ENCODE measurements at regions not wholly inside any gene's neighbourhood (a gene's known extent, or its start where the extent isn't known, plus 50 kb on each side); places are given as distances from the start of the nearest gene placed in this dataset.

- Histone ChIP-seq H2AFZ (ENCODE audit: low read depth, low read length) (no peak overlapping the region), H3K4ac (ENCODE audit: low read depth in 1 of 2, low read length in 2 of 2) (no peak overlapping the region), H2AK5ac (ENCODE audit: low read length, severe bottlenecking) (no peak overlapping the region), H3K4me1 (ENCODE audit: control insufficient read depth, insufficient read depth, low read depth, low read length) (no peaks in the 10 kb centered on the region), H2BK120ac (ENCODE audit: low read depth, low read length) (no peak overlapping the region), H3K79me1 (replicated peaks; ENCODE audit: low read length, poor library complexity, severe bottlenecking) (no peaks in the 10 kb centered on the region), H3K4me3 (ENCODE audit: insufficient read depth in 1 of 2, low read depth in 1 of 2, low read length in 2 of 2) (no peak overlapping the region), H4K8ac (ENCODE audit: low read length) (no peak overlapping the region), H3K27me3 (ENCODE audit: control insufficient read depth in 1 of 2, insufficient read depth in 1 of 2, low read length in 2 of 2) (peaks cover 0 to 21% of the 10 kb centered on the region in 2 experiments), H3K27ac (ENCODE audit: low read length, poor library complexity, severe bottlenecking) (no peak overlapping the region), H3K9me3 (ENCODE audit: control insufficient read depth, low read length) (peaks cover 15% of the 10 kb centered on the region), H2BK5ac (ENCODE audit: low read depth, low read length, poor library complexity, severe bottlenecking) (no peak overlapping the region), H4K91ac (ENCODE audit: low read length) (no peak overlapping the region), H3K36me3 (ENCODE audit: control insufficient read depth in 1 of 2, insufficient read depth in 2 of 2, low read depth in 1 of 2, low read length in 2 of 2) (no peaks in the 10 kb centered on the region), H3K9ac (ENCODE audit: low read length) (no peak overlapping the region), H3K23ac (ENCODE audit: low read length in 2 of 2) (no peak overlapping the region), H3K18ac (ENCODE audit: low read depth in 1 of 2, low read length in 2 of 2) (no peak overlapping the region), H2BK15ac (ENCODE audit: low read depth, poor library complexity, severe bottlenecking) (no peak overlapping the region), H3K4me2 (ENCODE audit: low read length, poor library complexity, severe bottlenecking) (no peak overlapping the region), H3K14ac (ENCODE audit: low read length in 2 of 2) (no peak overlapping the region), H2BK12ac (ENCODE audit: low read length in 2 of 2) (no peak overlapping the region)
- 71% methylated on average over 21 of the region's 23 CpGs for WGBS
- no peak for DNase-seq
These were observed 71.7 kb upstream of the FCN1 start for GRCh38 chr9:134989206-134990065.

DNA sequence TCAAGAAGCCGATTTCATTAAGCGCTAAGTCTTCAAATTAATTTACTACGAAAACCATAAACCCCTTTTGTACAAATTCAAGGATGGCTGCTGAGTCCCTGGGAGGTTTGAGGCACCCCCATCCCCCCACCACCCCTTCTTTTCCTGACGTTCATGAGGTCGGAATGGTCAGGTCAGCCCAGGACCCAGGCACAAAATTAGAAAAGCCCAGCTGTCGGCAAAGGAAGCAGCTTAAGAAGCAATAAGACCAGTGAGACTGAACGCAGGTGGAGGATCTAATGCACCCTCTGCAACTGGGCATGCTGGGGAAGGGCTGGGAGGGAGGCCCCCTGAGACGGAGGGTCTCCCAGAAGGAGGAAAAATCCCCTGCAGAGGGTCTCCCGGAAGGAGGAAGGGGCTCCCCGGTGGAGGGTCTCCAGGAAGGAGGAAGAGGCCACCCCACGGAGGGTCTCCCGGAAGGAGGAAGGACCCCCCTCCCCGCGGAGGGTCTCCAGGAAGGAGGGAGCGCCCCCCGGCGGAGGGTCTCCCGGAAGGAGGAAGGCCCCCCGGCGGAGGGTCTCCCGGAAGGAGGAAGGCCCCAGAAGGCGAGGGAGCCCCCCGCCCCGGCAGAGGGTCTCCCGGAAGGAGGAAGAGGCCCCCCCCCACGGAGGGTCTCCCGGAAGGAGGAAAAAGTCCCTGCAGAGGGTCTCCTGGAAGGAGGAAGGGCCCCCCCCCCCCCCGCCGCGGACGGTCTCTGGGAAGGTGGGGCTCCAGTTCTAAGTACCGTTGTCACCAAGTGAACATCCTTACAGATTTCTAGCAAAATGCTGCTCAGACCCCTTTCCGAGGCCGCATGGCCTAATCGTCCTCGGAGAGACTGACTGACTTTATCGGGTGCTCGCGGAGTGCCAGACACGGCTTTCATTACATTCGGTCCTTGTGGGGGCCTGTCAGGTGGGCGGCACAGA, 74.4 kb upstream of the FCN1 start:
- Histone ChIP-seq H3K4me1 (ENCODE audit: control insufficient read depth, insufficient read depth, low read depth, low read length) (no peaks in the 10 kb centered on the region), H2AFZ (ENCODE audit: low read depth, low read length) (no peak overlapping the region), H3K36me3 (ENCODE audit: control insufficient read depth in 1 of 2, insufficient read depth in 2 of 2, low read depth in 1 of 2, low read length in 2 of 2) (no peaks in the 10 kb centered on the region), H2BK5ac (ENCODE audit: low read depth, low read length, poor library complexity, severe bottlenecking) (no peak overlapping the region), H3K23ac (ENCODE audit: low read length in 2 of 2) (no peak overlapping the region), H2BK120ac (ENCODE audit: low read depth, low read length) (no peak overlapping the region), H2BK15ac (ENCODE audit: low read depth, poor library complexity, severe bottlenecking) (no peak overlapping the region), H2BK12ac (ENCODE audit: low read length in 2 of 2) (no peak overlapping the region), H3K4ac (ENCODE audit: low read depth in 1 of 2, low read length in 2 of 2) (no peak overlapping the region), H3K79me1 (replicated peaks; ENCODE audit: low read length, poor library complexity, severe bottlenecking) (no peaks in the 10 kb centered on the region), H3K4me3 (ENCODE audit: insufficient read depth in 1 of 2, low read depth in 1 of 2, low read length in 2 of 2) (peak overlapping the region in 1 of 2 experiments; percentile 58), H3K4me2 (ENCODE audit: low read length, poor library complexity, severe bottlenecking) (no peak overlapping the region), H3K14ac (ENCODE audit: low read length in 2 of 2) (no peak overlapping the region), H3K18ac (ENCODE audit: low read depth in 1 of 2, low read length in 2 of 2) (no peak overlapping the region), H3K9ac (ENCODE audit: low read length) (peak overlapping the region; percentile 59), H3K27ac (ENCODE audit: low read length, poor library complexity, severe bottlenecking) (no peak overlapping the region), H4K91ac (ENCODE audit: low read length) (no peak overlapping the region), H3K27me3 (ENCODE audit: control insufficient read depth in 1 of 2, insufficient read depth in 1 of 2, low read length in 2 of 2) (peaks cover 0 to 27% of the 10 kb centered on the region in 2 experiments), H3K9me3 (ENCODE audit: control insufficient read depth, low read length) (peaks cover 9% of the 10 kb centered on the region), H4K8ac (ENCODE audit: low read length) (no peak overlapping the region), H2AK5ac (ENCODE audit: low read length, severe bottlenecking) (no peak overlapping the region)
- WGBS: 87% methylated on average over 33 of the region's 42 CpGs
- DNase-seq: no peak

GRCh38 chr9:134992755-134993124, 75.0 kb upstream of the FCN1 start:
- Histone ChIP-seq H3K9me3 (ENCODE audit: control insufficient read depth, low read length) (peaks cover 7% of the 10 kb centered on the region), H2BK15ac (ENCODE audit: low read depth, poor library complexity, severe bottlenecking) (no peak overlapping the region), H3K23ac (ENCODE audit: low read length in 2 of 2) (no peak overlapping the region), H3K27me3 (ENCODE audit: control insufficient read depth in 1 of 2, insufficient read depth in 1 of 2, low read length in 2 of 2) (peaks cover 0 to 27% of the 10 kb centered on the region in 2 experiments), H3K9ac (ENCODE audit: low read length) (peak overlapping the region; percentile 59), H4K91ac (ENCODE audit: low read length) (no peak overlapping the region), H3K36me3 (ENCODE audit: control insufficient read depth in 1 of 2, insufficient read depth in 2 of 2, low read depth in 1 of 2, low read length in 2 of 2) (no peaks in the 10 kb centered on the region), H3K4ac (ENCODE audit: low read depth in 1 of 2, low read length in 2 of 2) (no peak overlapping the region), H2BK120ac (ENCODE audit: low read depth, low read length) (no peak overlapping the region), H3K4me3 (ENCODE audit: insufficient read depth in 1 of 2, low read depth in 1 of 2, low read length in 2 of 2) (peak overlapping the region in 1 of 2 experiments; percentile 58), H3K27ac (ENCODE audit: low read length, poor library complexity, severe bottlenecking) (no peak overlapping the region), H3K14ac (ENCODE audit: low read length in 2 of 2) (no peak overlapping the region), H3K4me1 (ENCODE audit: control insufficient read depth, insufficient read depth, low read depth, low read length) (no peaks in the 10 kb centered on the region), H2AK5ac (ENCODE audit: low read length, severe bottlenecking) (no peak overlapping the region), H2AFZ (ENCODE audit: low read depth, low read length) (no peak overlapping the region), H2BK12ac (ENCODE audit: low read length in 2 of 2) (no peak overlapping the region), H2BK5ac (ENCODE audit: low read depth, low read length, poor library complexity, severe bottlenecking) (no peak overlapping the region), H3K18ac (ENCODE audit: low read depth in 1 of 2, low read length in 2 of 2) (no peak overlapping the region), H3K4me2 (ENCODE audit: low read length, poor library complexity, severe bottlenecking) (no peak overlapping the region), H4K8ac (ENCODE audit: low read length) (no peak overlapping the region), H3K79me1 (replicated peaks; ENCODE audit: low read length, poor library complexity, severe bottlenecking) (no peaks in the 10 kb centered on the region)
- DNase-seq: no peak
- 83% methylated on average over 22 of the region's 22 CpGs for WGBS

DNA sequence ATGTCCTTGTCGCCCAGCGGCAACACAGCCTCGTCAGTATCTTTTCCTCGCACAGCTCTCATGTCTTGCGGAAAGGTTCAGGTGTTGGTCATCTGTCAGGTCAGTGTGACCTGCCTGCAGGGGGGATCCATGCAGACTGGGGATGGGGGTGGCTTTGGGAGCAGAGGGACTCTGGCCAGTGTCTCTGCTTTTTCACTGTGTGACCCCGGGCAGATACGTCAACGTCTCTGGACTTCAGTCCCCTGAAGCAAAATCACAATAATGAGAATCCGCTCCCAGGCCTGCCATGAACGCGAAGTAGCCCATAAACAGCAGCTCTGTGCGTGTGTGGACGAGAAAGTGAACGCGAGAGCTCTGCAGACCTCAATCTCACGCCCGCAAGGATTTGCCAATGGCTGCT, 75.7 kb upstream of the FCN1 start:
- Histone ChIP-seq H3K4me3 (ENCODE audit: insufficient read depth in 1 of 2, low read depth in 1 of 2, low read length in 2 of 2) (peak overlapping the region in 1 of 2 experiments; percentile 58), H3K27me3 (ENCODE audit: control insufficient read depth in 1 of 2, insufficient read depth in 1 of 2, low read length in 2 of 2) (peaks cover 0 to 27% of the 10 kb centered on the region in 2 experiments), H3K4ac (ENCODE audit: low read depth in 1 of 2, low read length in 2 of 2) (no peak overlapping the region), H3K14ac (ENCODE audit: low read length in 2 of 2) (no peak overlapping the region), H2AFZ (ENCODE audit: low read depth, low read length) (no peak overlapping the region), H2BK15ac (ENCODE audit: low read depth, poor library complexity, severe bottlenecking) (no peak overlapping the region), H4K91ac (ENCODE audit: low read length) (no peak overlapping the region), H3K18ac (ENCODE audit: low read depth in 1 of 2, low read length in 2 of 2) (no peak overlapping the region), H2BK5ac (ENCODE audit: low read depth, low read length, poor library complexity, severe bottlenecking) (no peak overlapping the region), H3K79me1 (replicated peaks; ENCODE audit: low read length, poor library complexity, severe bottlenecking) (no peaks in the 10 kb centered on the region), H3K9me3 (ENCODE audit: control insufficient read depth, low read length) (peaks cover 12% of the 10 kb centered on the region), H3K23ac (ENCODE audit: low read length in 2 of 2) (no peak overlapping the region), H2BK12ac (ENCODE audit: low read length in 2 of 2) (no peak overlapping the region), H3K4me1 (ENCODE audit: control insufficient read depth, insufficient read depth, low read depth, low read length) (no peaks in the 10 kb centered on the region), H3K4me2 (ENCODE audit: low read length, poor library complexity, severe bottlenecking) (no peak overlapping the region), H4K8ac (ENCODE audit: low read length) (no peak overlapping the region), H3K36me3 (ENCODE audit: control insufficient read depth in 1 of 2, insufficient read depth in 2 of 2, low read depth in 1 of 2, low read length in 2 of 2) (no peaks in the 10 kb centered on the region), H3K9ac (ENCODE audit: low read length) (no peak overlapping the region), H2BK120ac (ENCODE audit: low read depth, low read length) (no peak overlapping the region), H3K27ac (ENCODE audit: low read length, poor library complexity, severe bottlenecking) (no peak overlapping the region), H2AK5ac (ENCODE audit: low read length, severe bottlenecking) (no peak overlapping the region)
- no peak for DNase-seq
- 90% methylated on average over 17 of the region's 17 CpGs for WGBS

All from mesenchymal stem cell (in vitro differentiated cells and primary cell).